Endothelial cell (in vitro differentiated cells): ENCODE measurements at regions not wholly inside any gene's neighbourhood (a gene's known extent, or its start where the extent isn't known, plus 50 kb on each side); places are given as distances from the start of the nearest gene placed in this dataset.

Experiments used
- DNase-seq: peaks from one replicate; pipeline ENCODE4 v3.0.0; 2021; ENCODE audit warnings: low spot score
- H3K27ac Mint-ChIP-seq: one replicate; pipeline ENCODE4 v1.8.0; 2021; ENCODE audit warnings: mixed read lengths, inconsistent platforms; ENCODE audit not compliant: unreplicated experiment
- H3K27me3 Mint-ChIP-seq: one replicate; pipeline ENCODE4 v1.8.0; 2021; ENCODE audit warnings: mild to moderate bottlenecking, moderate library complexity, mixed read lengths, inconsistent platforms; ENCODE audit not compliant: unreplicated experiment
- H3K36me3 Mint-ChIP-seq: one replicate; pipeline ENCODE4 v1.8.0; 2021; ENCODE audit warnings: mild to moderate bottlenecking, low read depth, mixed read lengths, inconsistent platforms; ENCODE audit not compliant: unreplicated experiment
- H3K4me1 Mint-ChIP-seq: one replicate; pipeline ENCODE4 v1.8.0; 2021; ENCODE audit warnings: mild to moderate bottlenecking, mixed read lengths, inconsistent platforms; ENCODE audit not compliant: unreplicated experiment
- H3K4me3 Mint-ChIP-seq: one replicate; pipeline ENCODE4 v1.8.0; 2021; ENCODE audit warnings: mild to moderate bottlenecking, mixed read lengths, inconsistent platforms; ENCODE audit not compliant: unreplicated experiment
- H3K9me3 Mint-ChIP-seq: one replicate; pipeline ENCODE4 v1.8.0; 2021; ENCODE audit warnings: mixed read lengths, inconsistent platforms; ENCODE audit not compliant: unreplicated experiment
- CTCF ChIP-seq: fragments of 200-600 bp; sonication (generic); IDR thresholded peaks from one replicate; pipeline ENCODE4 v1.5.0; 2021; ENCODE audit warnings: antibody characterized with exemption; ENCODE audit not compliant: unreplicated experiment

- H3K27ac Mint-ChIP-seq: no peak overlapping the region
- no peak for TF ChIP-seq CTCF
- H3K9me3 Mint-ChIP-seq: no peaks in the 10 kb centered on the region
- H3K4me3 Mint-ChIP-seq: no peak overlapping the region
- DNase-seq: no peak
- peaks cover 2% of the 10 kb centered on the region for H3K4me1 Mint-ChIP-seq
- H3K36me3 Mint-ChIP-seq: no peaks in the 10 kb centered on the region
- H3K27me3 Mint-ChIP-seq: no peaks in the 10 kb centered on the region
Observed at GRCh38 chr14:26811756-26812305, 214.0 kb upstream of the NOVA1 start.

GRCh38 chr14:26820138-26820537 lies 222.3 kb upstream of the NOVA1 start:
- DNase-seq: no peak
- H3K27ac Mint-ChIP-seq: no peak overlapping the region
- no peaks in the 10 kb centered on the region for H3K9me3 Mint-ChIP-seq
- no peak overlapping the region for H3K4me3 Mint-ChIP-seq
- TF ChIP-seq CTCF: no peak
- no peaks in the 10 kb centered on the region for H3K36me3 Mint-ChIP-seq
- no peaks in the 10 kb centered on the region for H3K27me3 Mint-ChIP-seq
- peaks cover 5% of the 10 kb centered on the region for H3K4me1 Mint-ChIP-seq

- no peak for TF ChIP-seq CTCF
- Mint-ChIP-seq H3K4me3 (no peak overlapping the region), H3K27me3 (no peaks in the 10 kb centered on the region), H3K4me1 (peaks cover 5% of the 10 kb centered on the region), H3K36me3 (no peaks in the 10 kb centered on the region), H3K9me3 (no peaks in the 10 kb centered on the region), H3K27ac (no peak overlapping the region)
- DNase-seq: no peak
Observed at GRCh38 chr14:26820572-26820971, 222.7 kb upstream of the NOVA1 start.

- no peak overlapping the region for H3K27ac Mint-ChIP-seq
- no peak overlapping the region for H3K4me3 Mint-ChIP-seq
- no peaks in the 10 kb centered on the region for H3K27me3 Mint-ChIP-seq
- DNase-seq: no peak
- H3K36me3 Mint-ChIP-seq: no peaks in the 10 kb centered on the region
- TF ChIP-seq CTCF: no peak
- no peaks in the 10 kb centered on the region for H3K9me3 Mint-ChIP-seq
- H3K4me1 Mint-ChIP-seq: no peaks in the 10 kb centered on the region
Observed at GRCh38 chr14:26828741-26829140, 230.9 kb upstream of the NOVA1 start.

- Mint-ChIP-seq H3K9me3 (no peaks in the 10 kb centered on the region), H3K4me3 (no peak overlapping the region), H3K27me3 (no peaks in the 10 kb centered on the region), H3K4me1 (peaks cover 15% of the 10 kb centered on the region), H3K36me3 (no peaks in the 10 kb centered on the region), H3K27ac (no peak overlapping the region)
- no peak for DNase-seq
- no peak for TF ChIP-seq CTCF
Observed at GRCh38 chr14:26833621-26834176, 235.9 kb upstream of the NOVA1 start.
